GM12878 (cell line): ENCODE measurements at regions not wholly inside any gene's neighbourhood (a gene's known extent, or its start where the extent isn't known, plus 50 kb on each side); places are given as distances from the start of the nearest gene placed in this dataset.

Experiments
- ATAC-seq: fragments of 200-7000 bp; cut with Tn5 transposase; 3 replicates; pipeline ENCODE4 v1.9.1; 2020; ENCODE audit warnings: mild to moderate bottlenecking, moderate library complexity
- BruUV-seq: library from RNA; stranded (reverse); fragments of 400-500 nt; replicated peaks from 2 replicates; lab custom pipeline; 2021; lab: Mats Ljungman, UMichigan
- CTCF ChIA-PET: fragments of 300-600 bp; sonication (Branson Sonifier 250); formaldehyde crosslinking; extraction: SDS; loops from one replicate; lab custom pipeline; 2021; ENCODE audit warnings: inconsistent platforms; lab: Yijun Ruan, JAX
- POLR2A ChIA-PET: fragments of 350-600 bp; formaldehyde crosslinking; extraction: SDS; loops from one replicate; lab custom pipeline; 2021; ENCODE audit warnings: inconsistent platforms; lab: Charles Lee
- RAD21 ChIA-PET: fragments of 300-600 bp; sonication (Branson Sonifier 250); formaldehyde crosslinking; loops from one replicate; lab custom pipeline; 2023; ENCODE audit warnings: antibody characterized with exemption; ENCODE audit not compliant: unreplicated experiment; lab: Charles Lee
- SMC1A ChIA-PET: fragments of 300-600 bp; sonication (Branson Sonifier 250); formaldehyde crosslinking; loops from one replicate; lab custom pipeline; 2023; ENCODE audit not compliant: unreplicated experiment, uncharacterized antibody; lab: Charles Lee
- DNase-seq: peaks from one replicate; pipeline ENCODE4 v3.0.0-alpha.2; 2011; ENCODE audit warnings: low read depth, low spot score
- FAIRE-seq: peaks from 3 replicates; lab custom pipeline; 2011; peaks lifted over from hg19 to GRCh38; lab: Jason Lieb, UNC
- H2AFZ ChIP-seq: 2 replicates; pipeline ENCODE4 v1.6.0; 2011; ENCODE audit warnings: low read depth, low read length, control low read depth; ENCODE audit not compliant: control insufficient read depth
- H3K27ac ChIP-seq: 2 replicates; pipeline ENCODE4 v1.5.1; 2011; ENCODE audit warnings: control low read depth; ENCODE audit not compliant: control insufficient read depth, insufficient read depth
- H3K27me3 ChIP-seq, 2 experiments: replicated peaks in 1 of 2; 2 replicates each; pipeline versions ENCODE4 v1.6.0 to v1.6.1; 2011; ENCODE audit warnings: low read length in 1 of 2; ENCODE audit not compliant: control insufficient read depth in 2 of 2, insufficient read depth in 2 of 2
- H3K36me3 ChIP-seq, 2 experiments: 2 replicates each; pipeline ENCODE4 v1.5.1; 2011; ENCODE audit warnings: low read length in 1 of 2; ENCODE audit not compliant: control insufficient read depth in 2 of 2, insufficient read depth in 2 of 2
- H3K4me1 ChIP-seq: 2 replicates; pipeline ENCODE4 v1.6.1; 2011; ENCODE audit warnings: mild to moderate bottlenecking, low read length, moderate library complexity, mixed read lengths; ENCODE audit not compliant: control insufficient read depth, insufficient read depth
- H3K4me2 ChIP-seq: 2 replicates; pipeline ENCODE4 v1.6.0; 2011; ENCODE audit warnings: control low read depth; ENCODE audit not compliant: control insufficient read depth, insufficient read depth
- H3K4me3 ChIP-seq: fragments of 200-600 bp; sonication (generic); 2 replicates; pipeline ENCODE4 v1.5.1; 2016
- H3K79me2 ChIP-seq: 2 replicates; pipeline ENCODE4 v1.6.0; 2011; ENCODE audit warnings: low read length; ENCODE audit not compliant: control insufficient read depth, insufficient read depth
- H3K9ac ChIP-seq: 2 replicates; pipeline ENCODE4 v1.8.0; 2011; ENCODE audit warnings: low read length, control low read depth, mixed read lengths; ENCODE audit not compliant: control insufficient read depth, insufficient read depth
- H3K9me3 ChIP-seq: replicated peaks from 3 replicates; pipeline ENCODE4 v1.5.1; 2011; ENCODE audit warnings: mild to moderate bottlenecking, low read length; ENCODE audit not compliant: control insufficient read depth, insufficient read depth
- H4K20me1 ChIP-seq: 2 replicates; pipeline ENCODE4 v1.6.0; 2011; ENCODE audit not compliant: control insufficient read depth, insufficient read depth
- ASH2L ChIP-seq: fragments of 300-600, 200-600 bp; sonication (generic); IDR thresholded peaks from 2 replicates; pipeline ENCODE4 v1.6.1; 2017; ENCODE audit warnings: low read depth, mild to moderate bottlenecking, borderline replicate concordance
- BHLHE40 ChIP-seq, 2 experiments: fragments of 450-650 bp in 1 of 2; IDR thresholded peaks; 2 replicates each; pipeline ENCODE4 v1.6.1; 2011 to 2017; ENCODE audit warnings: low read depth in 2 of 2, borderline replicate concordance in 1 of 2, improper control_type of control experiment in 1 of 2, low read length in 1 of 2, mild to moderate bottlenecking in 1 of 2
- DPF2 ChIP-seq: fragments of 450-650 bp; IDR thresholded peaks from 2 replicates; pipeline ENCODE4 v1.6.1; 2017; ENCODE audit warnings: mild to moderate bottlenecking
- FOXM1 ChIP-seq: IDR thresholded peaks from 2 replicates; pipeline ENCODE4 v1.6.1; 2012; ENCODE audit warnings: low read depth, mild to moderate bottlenecking, inconsistent platforms, low read length, moderate library complexity
- HDAC2 ChIP-seq: fragments of 200-600 bp; sonication (generic); IDR thresholded peaks from 2 replicates; pipeline ENCODE4 v1.6.1; 2017
- HDAC6 ChIP-seq: fragments of 200-600 bp; sonication (generic); IDR thresholded peaks from one replicate; pipeline ENCODE4 v1.8.0; 2017; ENCODE audit warnings: antibody characterized with exemption; ENCODE audit not compliant: unreplicated experiment
- MLLT1 ChIP-seq: fragments of 450-650 bp; IDR thresholded peaks from 2 replicates; pipeline ENCODE4 v1.6.1; 2016; ENCODE audit warnings: mild to moderate bottlenecking
- NR2C2 ChIP-seq: IDR thresholded peaks from 2 replicates; pipeline ENCODE4 v1.6.1; 2011; ENCODE audit warnings: borderline replicate concordance, low read depth; ENCODE audit not compliant: control insufficient read depth, insufficient read length
- REST ChIP-seq: IDR thresholded peaks from 2 replicates; pipeline ENCODE4 v1.6.1; 2012; ENCODE audit warnings: mild to moderate bottlenecking, low read depth, low read length
- SP1 ChIP-seq: IDR thresholded peaks from one replicate; pipeline ENCODE4 v1.6.1; 2011; ENCODE audit warnings: low read depth, low read length
- ZBED1 ChIP-seq: IDR thresholded peaks from 2 replicates; pipeline ENCODE4 v1.6.1; 2016; ENCODE audit warnings: borderline replicate concordance
- WGBS: methylation state at CpG from one replicate; pipeline ENCODE4 v1.1.6; 2016; ENCODE audit warnings: low lambda C conversion rate; ENCODE audit not compliant: insufficient replicate concordance, insufficient coverage; ENCODE audit errors: missing lambda C conversion rate; 5-methylcytosine and 5-hydroxymethylcytosine counted together
- in situ Hi-C: fragments of 300-500 bp; cut with MboI; formaldehyde crosslinking; loops from 9 replicates; pipeline ENCODE4 v1.14.3; 2018; ENCODE audit warnings: mixed read lengths
- intact Hi-C: fragments of 100-400 bp; cut with micrococcal nuclease; formaldehyde crosslinking; loops from one replicate; pipeline ENCODE4 v1.14.2; 2022; ENCODE audit not compliant: unreplicated experiment

- WGBS, result 54% methylated on average over 10 of the region's 10 CpGs
- Histone ChIP-seq H2AFZ (no peak overlapping the region), H4K20me1 (no peaks in the 10 kb centered on the region), H3K4me3 (no peak overlapping the region), H3K79me2 (no peaks in the 10 kb centered on the region), H3K36me3 (no peaks in the 10 kb centered on the region), H3K4me2 (no peak overlapping the region), H3K4me1 (peaks cover 13% of the 10 kb centered on the region), H3K27me3 (no peaks in the 10 kb centered on the region), H3K27ac (no peak overlapping the region), H3K9me3 (no peaks in the 10 kb centered on the region), H3K9ac (no peak overlapping the region)
- FAIRE-seq (no peak), DNase-seq (no peak), ATAC-seq (no peak)
- CTCF ChIA-PET, result interaction anchor here (0.7 to 5.8 kb wide), 4 partner anchors 13 to 214 kb away, joined by 3 to 67 read pairs (median 8); no protein-coding TSS in a partner anchor
- no TSS peak for BruUV-seq
- SMC1A ChIA-PET, result interaction anchor here (0.7 to 1.6 kb wide), 3 partner anchors 38 to 59 kb away, joined by 3 to 5 read pairs (median 3); no protein-coding TSS in a partner anchor
- RAD21 ChIA-PET, result interaction anchor here (1.4 to 4.2 kb wide), 4 partner anchors 56 to 215 kb away, joined by 4 to 36 read pairs (median 6); no protein-coding TSS in a partner anchor
- no peak for TF ChIP-seq ZBED1
- no peak for TF ChIP-seq SP1
- no peak for TF ChIP-seq DPF2
- TF ChIP-seq FOXM1, result no peak
- no peak for TF ChIP-seq BHLHE40 (IDR thresholded peaks at IDR 0.05; ENCODE audit: borderline replicate concordance in 1 of 2, low read depth in 2 of 2, low read length in 1 of 2)
- no peak for TF ChIP-seq HDAC6
- no peak for TF ChIP-seq ASH2L
- no peak for TF ChIP-seq REST
- TF ChIP-seq MLLT1, result no peak
- TF ChIP-seq NR2C2, result no peak
- no peak for TF ChIP-seq HDAC2
- in situ Hi-C loops, result no loop called here
- POLR2A ChIA-PET, result no interaction called here
- intact Hi-C loops, result no loop called here
These were observed 115.8 kb downstream of the SLC25A47 start for GRCh38 chr14:100438678-100439592.
